Panc1 (cell line): ENCODE measurements at regions not wholly inside any gene's neighbourhood (a gene's known extent, or its start where the extent isn't known, plus 50 kb on each side); places are given as distances from the start of the nearest gene placed in this dataset.

Experiments used
- ATAC-seq: fragments of 200-7000 bp; cut with Tn5 transposase; 2 replicates; pipeline ENCODE4 v1.9.1; 2020; ENCODE audit warnings: mild to moderate bottlenecking, moderate library complexity
- BruUV-seq: library from RNA; stranded (reverse); fragments of 400-500 nt; replicated peaks from 2 replicates; lab custom pipeline; 2021; lab: Mats Ljungman, UMichigan
- CTCF ChIA-PET: fragments of 300-600 bp; sonication (Branson Sonifier 250); formaldehyde crosslinking; loops from one replicate; lab custom pipeline; 2022; ENCODE audit warnings: antibody characterized with exemption; lab: Charles Lee
- POLR2A ChIA-PET: fragments of 300-600 bp; sonication (Branson Sonifier 250); formaldehyde crosslinking; loops from one replicate; lab custom pipeline; 2022; ENCODE audit warnings: antibody characterized with exemption; lab: Charles Lee
- DNase-seq: peaks from one replicate; pipeline ENCODE4 v3.0.0-alpha.2; 2010; ENCODE audit warnings: low read depth, low spot score
- H3K27ac ChIP-seq: 2 replicates; pipeline ENCODE4 v1.5.1; 2011; ENCODE audit warnings: mild to moderate bottlenecking, low read length, inconsistent platforms
- H3K27me3 ChIP-seq: fragments of 200-500 bp; sonication (Bioruptor generic); 2 replicates; pipeline ENCODE4 v1.6.0; 2014; ENCODE audit warnings: low read length, inconsistent platforms; ENCODE audit not compliant: control insufficient read depth, insufficient read depth
- H3K36me3 ChIP-seq: fragments of 200-500 bp; sonication (Bioruptor generic); 2 replicates; pipeline ENCODE4 v1.5.1; 2014; ENCODE audit warnings: inconsistent platforms, mild to moderate bottlenecking, low read length, moderate library complexity; ENCODE audit not compliant: control insufficient read depth, insufficient read depth
- H3K4me1 ChIP-seq: 2 replicates; pipeline ENCODE4 v1.5.1; 2011; ENCODE audit warnings: inconsistent platforms, mild to moderate bottlenecking, low read length, moderate library complexity; ENCODE audit not compliant: control insufficient read depth, insufficient read depth
- H3K4me3 ChIP-seq, 2 experiments: 2 replicates each; pipeline ENCODE4 v1.5.1; 2011 to 2012; ENCODE audit warnings: low read depth in 2 of 2, low read length in 2 of 2, mild to moderate bottlenecking in 2 of 2, inconsistent platforms in 1 of 2, moderate library complexity in 1 of 2
- H3K9me3 ChIP-seq: fragments of 200-500 bp; sonication (Bioruptor generic); 2 replicates; pipeline ENCODE4 v1.5.1; 2014; ENCODE audit warnings: low read depth, mild to moderate bottlenecking, inconsistent platforms, low read length, moderate library complexity; ENCODE audit not compliant: control insufficient read depth, insufficient read depth
- CTCF ChIP-seq: fragments of 450-650 bp; IDR thresholded peaks from 2 replicates; pipeline ENCODE4 v1.5.1; 2017; ENCODE audit warnings: mild to moderate bottlenecking
- POLR2AphosphoS5 ChIP-seq: IDR thresholded peaks from 2 replicates; pipeline ENCODE4 v1.6.1; 2012; ENCODE audit warnings: mild to moderate bottlenecking, low read depth, low read length, moderate library complexity
- REST ChIP-seq, 2 experiments: IDR thresholded peaks; 2 replicates each; pipeline ENCODE4 v1.6.1; 2011 to 2012; ENCODE audit warnings: low read depth in 2 of 2, control low read depth in 1 of 2, low read length in 1 of 2, mild to moderate bottlenecking in 1 of 2, moderate library complexity in 1 of 2; ENCODE audit not compliant: insufficient read depth in 1 of 2
- SIN3A ChIP-seq: IDR thresholded peaks from 2 replicates; pipeline ENCODE4 v1.6.1; 2012; ENCODE audit warnings: low read depth, mild to moderate bottlenecking, low read length, moderate library complexity, borderline replicate concordance; ENCODE audit not compliant: insufficient read depth
- TCF7L2 ChIP-seq: IDR thresholded peaks from 2 replicates; pipeline ENCODE4 v1.6.1; 2011; ENCODE audit warnings: mild to moderate bottlenecking, low read depth, low read length, inconsistent platforms
- in situ Hi-C: cut with HindIII; loops from 2 replicates; pipeline ENCODE4 v1.10.0; 2016; ENCODE audit warnings: low sequenced_read_pairs, low pct_unique_long_range_greater_than_20kb
- intact Hi-C: fragments of 100-400 bp; cut with micrococcal nuclease; formaldehyde crosslinking; loops from one replicate; pipeline ENCODE4 v1.10.0; 2022; ENCODE audit not compliant: unreplicated experiment

GRCh38 chr10:16363741-16364140 is 73.1 kb upstream of the PTER start:
- Histone ChIP-seq H3K4me1 (no peaks in the 10 kb centered on the region), H3K27ac (no peak overlapping the region), H3K9me3 (no peaks in the 10 kb centered on the region), H3K4me3 (no peak overlapping the region), H3K27me3 (no peaks in the 10 kb centered on the region), H3K36me3 (no peaks in the 10 kb centered on the region)
- intact Hi-C loops = no loop called here
- ChIA-PET CTCF (no interaction called here), POLR2A (interaction anchor here (0.7 kb wide), 1 partner anchor 1410 kb away, joined by 21 read pairs; no protein-coding TSS in a partner anchor)
- in situ Hi-C loops = no loop called here
- DNase-seq (no peak), ATAC-seq (no peak)
- TF ChIP-seq REST (IDR thresholded peaks at IDR 0.05; ENCODE audit: insufficient read depth in 1 of 2, low read depth in 2 of 2, low read length in 1 of 2) = no peak
- no peak for TF ChIP-seq SIN3A
- no peak for TF ChIP-seq POLR2AphosphoS5
- no peak for TF ChIP-seq CTCF
- no peak for TF ChIP-seq TCF7L2
- BruUV-seq = no TSS peak

GRCh38 chr10:16367621-16368292 is 69.1 kb upstream of the PTER start:
- TF ChIP-seq REST (IDR thresholded peaks at IDR 0.05; ENCODE audit: insufficient read depth in 1 of 2, low read depth in 2 of 2, low read length in 1 of 2) (no peak), SIN3A (no peak), CTCF (no peak), POLR2AphosphoS5 (no peak)
- Histone ChIP-seq H3K36me3 (no peaks in the 10 kb centered on the region), H3K27ac (no peak overlapping the region), H3K27me3 (no peaks in the 10 kb centered on the region), H3K4me1 (no peaks in the 10 kb centered on the region), H3K9me3 (no peaks in the 10 kb centered on the region), H3K4me3 (no peak overlapping the region)
- BruUV-seq = no TSS peak
- ATAC-seq = no peak
- ChIA-PET CTCF (no interaction called here), POLR2A (no interaction called here)
- in situ Hi-C loops = no loop called here
- intact Hi-C loops = no loop called here
- DNase-seq = no peak
